ENCODE measurements at regions not wholly inside any gene's neighbourhood (a gene's known extent, or its start where the extent isn't known, plus 50 kb on each side); places are given as distances from the start of the nearest gene placed in this dataset.

DNA sequence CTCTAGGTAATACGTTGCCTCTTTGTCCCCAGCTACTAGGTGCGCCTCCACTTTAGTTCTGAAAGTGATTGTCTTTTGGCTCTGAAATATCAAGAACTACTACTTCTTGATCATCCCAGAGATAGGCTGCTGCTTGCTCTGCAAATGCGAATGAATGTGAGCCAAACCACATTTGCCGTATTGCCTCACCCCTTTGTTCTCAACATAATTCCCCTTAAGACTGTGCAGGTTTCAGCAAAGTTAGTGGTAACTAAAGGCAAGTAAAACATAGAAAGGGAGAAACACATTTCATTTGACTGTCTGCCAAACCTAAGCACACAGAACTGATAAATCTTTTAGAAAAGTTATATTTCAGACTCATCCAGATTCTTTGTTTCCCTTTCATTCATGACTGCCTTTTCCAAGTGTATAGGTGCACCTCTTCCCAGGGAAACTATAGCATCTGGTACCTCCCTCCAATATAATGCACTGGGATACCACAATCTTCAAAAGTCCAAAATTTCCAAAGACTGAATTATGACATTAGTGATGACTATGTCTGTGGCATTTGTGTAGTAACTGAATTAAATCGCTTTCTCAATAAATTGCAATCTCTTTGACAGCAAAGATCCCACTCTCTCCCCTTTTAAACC lies 720.6 kb upstream of the CBLB start:
- Mint-ChIP-seq H3K4me3 (ENCODE audit: unreplicated experiment) (no peak overlapping the region), H3K4me1 (ENCODE audit: low read depth) (no peaks in the 10 kb centered on the region), H3K36me3 (ENCODE audit: low read depth) (no peaks in the 10 kb centered on the region), H3K27ac (ENCODE audit: unreplicated experiment) (no peak overlapping the region), H3K9me3 (ENCODE audit: low read depth) (peaks cover 4% of the 10 kb centered on the region), H3K27me3 (ENCODE audit: low read depth) (no peaks in the 10 kb centered on the region)
- DNase-seq (ENCODE audit: low spot score): no peak
- TF ChIP-seq CTCF (IDR thresholded peaks at IDR 0.05): no peak

- Mint-ChIP-seq H3K27ac (ENCODE audit: unreplicated experiment) (no peak overlapping the region), H3K27me3 (ENCODE audit: low read depth) (no peaks in the 10 kb centered on the region), H3K36me3 (ENCODE audit: low read depth) (no peaks in the 10 kb centered on the region), H3K9me3 (ENCODE audit: low read depth) (peaks cover 4% of the 10 kb centered on the region), H3K4me3 (ENCODE audit: unreplicated experiment) (no peak overlapping the region), H3K4me1 (ENCODE audit: low read depth) (no peaks in the 10 kb centered on the region)
- no peak for DNase-seq (ENCODE audit: low spot score)
- no peak for TF ChIP-seq CTCF (IDR thresholded peaks at IDR 0.05)
Observed at GRCh38 chr3:106590216-106590615, 721.4 kb upstream of the CBLB start.

DNA sequence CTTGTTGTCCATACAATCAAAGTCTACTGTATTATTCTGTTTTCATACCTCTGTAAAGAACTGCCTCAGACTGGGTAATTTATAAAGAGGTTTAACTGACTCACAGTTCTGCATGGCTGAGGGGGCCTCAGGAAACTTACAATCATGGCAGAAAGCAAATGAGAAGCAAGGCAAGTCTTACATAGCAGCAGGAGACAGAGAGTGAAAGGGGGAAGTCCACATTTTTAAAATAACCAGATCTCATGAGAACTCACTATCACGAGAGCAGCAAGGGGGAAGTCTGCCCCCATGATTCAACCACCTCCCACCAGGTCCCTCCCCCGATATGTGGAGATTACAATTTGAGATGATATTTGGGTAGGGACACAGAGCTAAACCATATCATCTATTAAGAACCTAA lies 724.6 kb upstream of the CBLB start:
- Mint-ChIP-seq H3K27ac (ENCODE audit: unreplicated experiment) (no peak overlapping the region), H3K9me3 (ENCODE audit: low read depth) (peaks cover 9% of the 10 kb centered on the region), H3K4me1 (ENCODE audit: low read depth) (no peaks in the 10 kb centered on the region), H3K27me3 (ENCODE audit: low read depth) (no peaks in the 10 kb centered on the region), H3K4me3 (ENCODE audit: unreplicated experiment) (no peak overlapping the region), H3K36me3 (ENCODE audit: low read depth) (peaks cover 2% of the 10 kb centered on the region)
- no peak for TF ChIP-seq CTCF (IDR thresholded peaks at IDR 0.05)
- no peak for DNase-seq (ENCODE audit: low spot score)

DNA sequence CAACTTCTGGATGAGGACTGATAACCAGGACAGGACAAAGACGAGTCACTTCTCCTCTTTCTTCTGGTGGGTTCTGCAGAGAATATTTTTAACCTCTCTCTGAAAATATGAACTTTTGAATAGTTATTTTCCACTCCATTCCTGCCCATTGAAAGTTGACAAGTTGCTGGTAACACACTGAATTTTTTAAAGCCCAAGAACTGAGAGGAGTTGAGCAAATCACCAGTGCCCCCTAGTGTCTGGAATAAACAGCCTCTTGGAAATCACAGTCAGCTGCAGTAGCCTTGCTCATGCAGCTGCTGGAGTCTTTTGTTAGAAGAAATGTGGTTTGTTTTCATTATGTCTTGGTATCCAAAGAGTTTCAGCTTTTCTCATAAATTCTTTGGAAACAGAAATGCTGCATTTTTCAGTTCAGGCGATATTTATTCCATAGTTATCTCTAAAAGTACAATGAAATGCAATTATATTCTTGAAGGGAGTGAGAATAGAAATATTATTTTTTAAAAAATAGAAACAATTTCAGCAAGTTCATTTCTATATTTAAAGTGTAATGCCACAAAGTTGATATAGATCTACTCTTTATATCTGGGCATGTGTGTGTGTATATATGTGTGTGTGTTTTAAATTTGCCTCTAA lies 741.0 kb upstream of the CBLB start:
- Mint-ChIP-seq H3K4me3 (ENCODE audit: unreplicated experiment) (no peak overlapping the region), H3K9me3 (ENCODE audit: low read depth) (peaks cover 9% of the 10 kb centered on the region), H3K4me1 (ENCODE audit: low read depth) (peaks cover 26% of the 10 kb centered on the region), H3K27ac (ENCODE audit: unreplicated experiment) (peak overlapping the region; percentile 87), H3K36me3 (ENCODE audit: low read depth) (no peaks in the 10 kb centered on the region), H3K27me3 (ENCODE audit: low read depth) (no peaks in the 10 kb centered on the region)
- TF ChIP-seq CTCF (IDR thresholded peaks at IDR 0.05): peak; percentile 97
- DNase-seq (ENCODE audit: low spot score): no peak

DNA sequence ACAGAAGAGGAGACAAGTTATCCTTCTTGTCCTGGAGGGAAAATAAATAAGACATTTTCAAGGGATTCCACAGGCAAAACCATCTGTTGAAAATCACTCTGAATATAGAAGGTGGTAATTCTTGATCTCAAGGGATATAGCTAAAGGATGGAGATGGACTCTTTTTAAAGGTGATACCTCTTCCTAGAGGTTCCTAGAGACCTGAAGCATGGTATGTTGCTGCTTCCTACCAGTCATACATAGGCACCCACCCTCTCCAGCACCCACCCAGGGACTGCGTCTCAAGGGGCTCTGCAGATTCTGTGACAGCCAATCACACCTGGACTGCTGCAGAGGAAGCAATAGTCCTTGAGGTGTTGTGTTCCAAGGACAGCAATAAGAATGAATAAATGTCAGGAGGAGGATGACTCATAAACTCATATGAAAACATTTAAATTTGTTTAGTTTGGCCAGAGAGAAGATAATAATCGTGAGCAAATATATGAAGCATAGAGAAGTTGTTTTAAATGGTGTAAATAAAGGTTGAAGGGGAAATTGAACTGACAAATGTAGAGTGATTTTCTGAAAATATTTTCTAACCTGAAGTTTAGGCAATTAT lies 741.6 kb upstream of the CBLB start:
- Mint-ChIP-seq H3K36me3 (ENCODE audit: low read depth) (no peaks in the 10 kb centered on the region), H3K4me1 (ENCODE audit: low read depth) (peaks cover 26% of the 10 kb centered on the region), H3K9me3 (ENCODE audit: low read depth) (peaks cover 9% of the 10 kb centered on the region), H3K27ac (ENCODE audit: unreplicated experiment) (peak overlapping the region; percentile 62), H3K4me3 (ENCODE audit: unreplicated experiment) (no peak overlapping the region), H3K27me3 (ENCODE audit: low read depth) (no peaks in the 10 kb centered on the region)
- DNase-seq (ENCODE audit: low spot score): no peak
- no peak for TF ChIP-seq CTCF (IDR thresholded peaks at IDR 0.05)

All from chondrocyte (in vitro differentiated cells).